ENCODE measurements at regions not wholly inside any gene's neighbourhood (a gene's known extent, or its start where the extent isn't known, plus 50 kb on each side); places are given as distances from the start of the nearest gene placed in this dataset.

GRCh38 chr13:57224414-57224813, 57.4 kb downstream of the PRR20E start:
- no peak for DNase-seq (ENCODE audit: low spot score)

- no peak for DNase-seq (ENCODE audit: low spot score)
Observed at GRCh38 chr13:57250472-57250871, 83.5 kb downstream of the PRR20E start.

- no peak for DNase-seq (ENCODE audit: low spot score)
Observed at GRCh38 chr13:57253551-57253950, 86.6 kb downstream of the PRR20E start.

- no peak for DNase-seq (ENCODE audit: low spot score)
Observed at GRCh38 chr13:57264965-57265364, 98.0 kb downstream of the PRR20E start.

GRCh38 chr13:57270493-57270892, 103.5 kb downstream of the PRR20E start:
- no peak for DNase-seq (ENCODE audit: low spot score)

GRCh38 chr13:57286511-57287098, 119.6 kb downstream of the PRR20E start:
- peak; percentile 77 for DNase-seq (ENCODE audit: low spot score)

GRCh38 chr13:57302604-57303003, 135.6 kb downstream of the PRR20E start:
- DNase-seq (ENCODE audit: low spot score) = no peak

- DNase-seq (ENCODE audit: low spot score) = peak; percentile 47
Observed at GRCh38 chr13:57311009-57311586, 144.1 kb downstream of the PRR20E start.

- DNase-seq (ENCODE audit: low spot score) = no peak
Observed at GRCh38 chr13:57314897-57315520, 148.0 kb downstream of the PRR20E start.

- no peak for DNase-seq (ENCODE audit: low spot score)
Observed at GRCh38 chr13:57326532-57326931, 159.5 kb downstream of the PRR20E start.

GRCh38 chr13:57340878-57341277, 173.9 kb downstream of the PRR20E start:
- no peak for DNase-seq (ENCODE audit: low spot score)

GRCh38 chr13:57345526-57345925, 178.5 kb downstream of the PRR20E start:
- DNase-seq (ENCODE audit: low spot score) = peak; percentile 45

GRCh38 chr13:57346786-57347185, 179.8 kb downstream of the PRR20E start:
- no peak for DNase-seq (ENCODE audit: low spot score)

GRCh38 chr13:57352114-57352513, 185.1 kb downstream of the PRR20E start:
- no peak for DNase-seq (ENCODE audit: low spot score)

- no peak for DNase-seq (ENCODE audit: low spot score)
Observed at GRCh38 chr13:57353831-57354230, 186.8 kb downstream of the PRR20E start.

- DNase-seq (ENCODE audit: low spot score) = no peak
Observed at GRCh38 chr13:57375876-57376275, 208.9 kb downstream of the PRR20E start.

GRCh38 chr13:57408312-57408711, 223.2 kb upstream of the PCDH17 start:
- no peak for DNase-seq (ENCODE audit: low spot score)

- DNase-seq (ENCODE audit: low spot score) = peak; percentile 53
Observed at GRCh38 chr13:57409121-57409520, 222.4 kb upstream of the PCDH17 start.

GRCh38 chr13:57409656-57410055, 221.9 kb upstream of the PCDH17 start:
- no peak for DNase-seq (ENCODE audit: low spot score)

GRCh38 chr13:57418067-57418677, 213.4 kb upstream of the PCDH17 start:
- no peak for DNase-seq (ENCODE audit: low spot score)

- no peak for DNase-seq (ENCODE audit: low spot score)
Observed at GRCh38 chr13:57424379-57424778, 207.2 kb upstream of the PCDH17 start.

- DNase-seq (ENCODE audit: low spot score) = no peak
Observed at GRCh38 chr13:57425531-57425930, 206.0 kb upstream of the PCDH17 start.

- DNase-seq (ENCODE audit: low spot score) = no peak
Observed at GRCh38 chr13:57437587-57437986, 194.0 kb upstream of the PCDH17 start.

Data from ecto neural progenitor cell (in vitro differentiated cells).